GM18520 (cell line): ENCODE measurements at regions not wholly inside any gene's neighbourhood (a gene's known extent, or its start where the extent isn't known, plus 50 kb on each side); places are given as distances from the start of the nearest gene placed in this dataset.
"Not testable (repeated sequence)": the region's sequence is repeated elsewhere in the genome, so short reads cannot be mapped to it uniquely, and the experiment has no call there.

Experiments
- ATAC-seq: cut with Tn5 transposase; IDR thresholded peaks from one replicate; pipeline ENCODE4 v1.9.1; 2021; ENCODE audit not compliant: unreplicated experiment

- ATAC-seq = no peak
These were observed 262.3 kb upstream of the MSX2 start for GRCh38 chr5:174462129-174462528.

- ATAC-seq = no peak
These were observed 259.7 kb upstream of the MSX2 start for GRCh38 chr5:174464504-174465165.

- not testable (repeated sequence) for ATAC-seq
These were observed 252.9 kb upstream of the MSX2 start for GRCh38 chr5:174471528-174471927.

GRCh38 chr5:174472956-174473355 lies 251.4 kb upstream of the MSX2 start:
- ATAC-seq = no peak

GRCh38 chr5:174476001-174476400 lies 248.4 kb upstream of the MSX2 start:
- not testable (repeated sequence) for ATAC-seq

- ATAC-seq = no peak
These were observed 245.1 kb upstream of the MSX2 start for GRCh38 chr5:174479325-174479724.

GRCh38 chr5:174481737-174482136 lies 242.6 kb upstream of the MSX2 start:
- ATAC-seq = no peak

- ATAC-seq = no peak
These were observed 241.8 kb upstream of the MSX2 start for GRCh38 chr5:174482607-174483024.

- ATAC-seq = no peak
These were observed 241.0 kb upstream of the MSX2 start for GRCh38 chr5:174483411-174483810.

- no peak for ATAC-seq
These were observed 235.2 kb upstream of the MSX2 start for GRCh38 chr5:174489215-174489614.

- ATAC-seq = no peak
These were observed 234.3 kb upstream of the MSX2 start for GRCh38 chr5:174489920-174490597.

GRCh38 chr5:174490728-174491127 lies 233.7 kb upstream of the MSX2 start:
- no peak for ATAC-seq

- no peak for ATAC-seq
These were observed 233.1 kb upstream of the MSX2 start for GRCh38 chr5:174491265-174491664.

GRCh38 chr5:174491761-174492350 lies 232.5 kb upstream of the MSX2 start:
- no peak for ATAC-seq

- ATAC-seq = no peak
These were observed 230.9 kb upstream of the MSX2 start for GRCh38 chr5:174493530-174493929.

GRCh38 chr5:174497939-174498338 lies 226.4 kb upstream of the MSX2 start:
- ATAC-seq = not testable (repeated sequence)

- not testable (repeated sequence) for ATAC-seq
These were observed 225.8 kb upstream of the MSX2 start for GRCh38 chr5:174498575-174498974.

GRCh38 chr5:174500636-174501035 lies 223.7 kb upstream of the MSX2 start:
- ATAC-seq = no peak

GRCh38 chr5:174501461-174502069 lies 222.8 kb upstream of the MSX2 start:
- ATAC-seq = no peak

GRCh38 chr5:174503086-174503460 lies 221.3 kb upstream of the MSX2 start:
- no peak for ATAC-seq

GRCh38 chr5:174503461-174504265 lies 220.7 kb upstream of the MSX2 start:
- no peak for ATAC-seq
